ENCODE measurements at regions not wholly inside any gene's neighbourhood (a gene's known extent, or its start where the extent isn't known, plus 50 kb on each side); places are given as distances from the start of the nearest gene placed in this dataset.

DNA sequence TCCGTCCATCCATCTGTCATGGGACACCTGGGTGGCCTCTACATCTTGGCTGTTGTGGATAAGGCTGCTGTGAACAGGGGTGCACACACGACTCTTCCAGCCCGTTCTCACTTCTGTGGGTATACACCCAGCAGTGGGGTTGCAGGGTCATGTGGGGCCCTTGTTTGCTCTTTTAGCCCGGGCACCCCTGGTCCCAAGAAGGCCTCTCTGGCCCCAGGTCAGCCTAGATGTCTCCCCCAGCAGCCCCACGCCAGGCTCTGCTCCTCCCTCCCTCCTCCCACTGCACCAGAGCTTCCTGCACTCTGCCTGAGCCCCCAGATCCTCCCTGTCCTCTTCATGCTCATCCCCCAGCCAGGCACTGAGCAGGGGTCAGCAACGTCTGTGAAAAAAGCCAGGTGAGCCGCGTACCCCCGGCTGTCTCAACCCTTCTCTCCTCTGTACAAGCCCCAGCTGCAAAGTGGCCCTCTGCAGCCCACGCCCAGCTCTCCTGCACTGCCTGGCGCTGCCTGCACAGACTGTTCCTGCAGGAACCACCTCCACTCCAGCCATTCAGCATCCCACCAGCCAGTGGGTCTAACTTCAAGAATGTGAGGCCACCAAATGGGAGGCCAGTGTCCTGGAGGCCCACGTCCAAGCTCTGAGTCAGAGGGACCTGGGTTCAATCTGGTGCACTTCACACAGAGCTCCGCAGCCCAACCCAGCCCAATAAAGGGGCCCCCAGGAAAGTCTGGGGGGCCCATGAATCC is 1508.9 kb downstream of the BRD1 start:
- DNase-seq (ENCODE audit: low spot score) = no peak
- TF ChIP-seq, protein P1, sequence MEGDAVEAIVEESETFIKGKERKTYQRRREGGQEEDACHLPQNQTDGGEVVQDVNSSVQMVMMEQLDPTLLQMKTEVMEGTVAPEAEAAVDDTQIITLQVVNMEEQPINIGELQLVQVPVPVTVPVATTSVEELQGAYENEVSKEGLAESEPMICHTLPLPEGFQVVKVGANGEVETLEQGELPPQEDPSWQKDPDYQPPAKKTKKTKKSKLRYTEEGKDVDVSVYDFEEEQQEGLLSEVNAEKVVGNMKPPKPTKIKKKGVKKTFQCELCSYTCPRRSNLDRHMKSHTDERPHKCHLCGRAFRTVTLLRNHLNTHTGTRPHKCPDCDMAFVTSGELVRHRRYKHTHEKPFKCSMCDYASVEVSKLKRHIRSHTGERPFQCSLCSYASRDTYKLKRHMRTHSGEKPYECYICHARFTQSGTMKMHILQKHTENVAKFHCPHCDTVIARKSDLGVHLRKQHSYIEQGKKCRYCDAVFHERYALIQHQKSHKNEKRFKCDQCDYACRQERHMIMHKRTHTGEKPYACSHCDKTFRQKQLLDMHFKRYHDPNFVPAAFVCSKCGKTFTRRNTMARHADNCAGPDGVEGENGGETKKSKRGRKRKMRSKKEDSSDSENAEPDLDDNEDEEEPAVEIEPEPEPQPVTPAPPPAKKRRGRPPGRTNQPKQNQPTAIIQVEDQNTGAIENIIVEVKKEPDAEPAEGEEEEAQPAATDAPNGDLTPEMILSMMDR (IDR thresholded peaks at IDR 0.05; ENCODE audit: extremely low read depth, missing control alignments) = no peak

DNA sequence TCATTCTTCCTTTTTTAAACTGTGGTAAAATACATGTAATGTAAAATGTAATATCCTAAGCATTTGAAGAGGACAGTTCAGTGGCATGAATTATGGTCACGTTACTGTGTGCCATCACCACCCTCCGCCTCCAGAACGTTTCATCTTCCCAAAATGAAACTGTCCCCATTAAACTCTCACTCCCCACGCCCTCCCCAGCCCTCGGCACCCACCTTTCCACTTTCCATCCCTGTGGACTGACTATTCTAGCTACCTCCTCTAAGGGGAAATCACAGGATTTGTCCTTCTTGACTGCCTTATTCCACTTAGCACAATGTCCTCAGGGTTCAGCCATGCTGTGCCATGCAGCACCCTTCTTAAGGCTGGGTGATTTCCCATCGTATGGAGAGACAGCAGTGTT is 1509.5 kb downstream of the BRD1 start:
- TF ChIP-seq, protein P1 (IDR thresholded peaks at IDR 0.05; ENCODE audit: extremely low read depth, missing control alignments) = no peak
- no peak for DNase-seq (ENCODE audit: low spot score)

DNA sequence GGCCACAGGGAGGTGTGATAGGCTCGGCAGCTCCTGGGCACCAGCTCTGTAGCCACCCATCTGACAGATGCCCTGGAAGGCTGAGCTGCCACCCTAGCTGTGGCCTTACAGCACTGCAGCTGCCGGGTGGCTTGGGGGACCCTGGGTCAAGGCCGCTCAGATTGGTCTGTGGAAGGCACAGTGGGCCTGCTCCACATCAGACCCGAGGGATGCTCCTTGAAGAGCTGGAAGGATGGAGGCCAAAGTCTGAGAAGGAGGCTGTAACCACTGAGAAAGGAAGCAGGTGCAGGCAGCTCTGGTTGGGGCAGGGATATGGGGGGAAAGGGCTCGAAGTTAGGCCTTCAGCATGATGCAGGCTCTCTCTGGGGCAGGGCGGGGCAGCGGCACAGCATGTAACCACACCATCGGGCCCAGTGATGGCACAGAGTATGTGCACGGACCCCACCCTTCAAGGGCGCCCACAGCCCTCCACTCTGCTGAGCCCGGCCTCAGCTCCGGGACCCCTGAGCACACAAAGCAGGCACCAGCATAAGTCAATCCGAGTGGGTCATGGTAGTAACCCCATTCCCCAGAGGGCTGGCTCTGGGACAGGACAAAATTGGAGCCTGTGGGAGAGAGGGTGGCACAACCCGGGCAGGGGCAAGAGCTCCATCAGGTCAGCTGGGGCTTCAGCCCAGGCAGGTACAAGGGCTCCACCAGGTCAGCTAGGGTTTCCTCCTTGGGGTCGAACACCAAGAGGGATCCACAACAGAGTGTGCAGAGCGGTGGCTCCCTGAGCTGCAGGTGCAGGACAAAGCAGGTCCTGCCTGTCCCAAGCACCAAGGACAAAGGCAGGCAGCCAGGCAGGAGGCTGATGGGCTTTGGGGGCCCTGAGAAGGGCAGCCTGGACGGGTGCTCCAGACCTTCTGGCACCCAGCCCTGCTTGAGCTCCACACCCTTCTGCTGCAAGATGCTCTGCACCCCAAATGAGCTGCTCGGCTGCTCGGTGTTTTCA is 1511.1 kb downstream of the BRD1 start:
- TF ChIP-seq, protein P1 (IDR thresholded peaks at IDR 0.05; ENCODE audit: extremely low read depth, missing control alignments) = no peak
- DNase-seq (ENCODE audit: low spot score) = no peak

DNA sequence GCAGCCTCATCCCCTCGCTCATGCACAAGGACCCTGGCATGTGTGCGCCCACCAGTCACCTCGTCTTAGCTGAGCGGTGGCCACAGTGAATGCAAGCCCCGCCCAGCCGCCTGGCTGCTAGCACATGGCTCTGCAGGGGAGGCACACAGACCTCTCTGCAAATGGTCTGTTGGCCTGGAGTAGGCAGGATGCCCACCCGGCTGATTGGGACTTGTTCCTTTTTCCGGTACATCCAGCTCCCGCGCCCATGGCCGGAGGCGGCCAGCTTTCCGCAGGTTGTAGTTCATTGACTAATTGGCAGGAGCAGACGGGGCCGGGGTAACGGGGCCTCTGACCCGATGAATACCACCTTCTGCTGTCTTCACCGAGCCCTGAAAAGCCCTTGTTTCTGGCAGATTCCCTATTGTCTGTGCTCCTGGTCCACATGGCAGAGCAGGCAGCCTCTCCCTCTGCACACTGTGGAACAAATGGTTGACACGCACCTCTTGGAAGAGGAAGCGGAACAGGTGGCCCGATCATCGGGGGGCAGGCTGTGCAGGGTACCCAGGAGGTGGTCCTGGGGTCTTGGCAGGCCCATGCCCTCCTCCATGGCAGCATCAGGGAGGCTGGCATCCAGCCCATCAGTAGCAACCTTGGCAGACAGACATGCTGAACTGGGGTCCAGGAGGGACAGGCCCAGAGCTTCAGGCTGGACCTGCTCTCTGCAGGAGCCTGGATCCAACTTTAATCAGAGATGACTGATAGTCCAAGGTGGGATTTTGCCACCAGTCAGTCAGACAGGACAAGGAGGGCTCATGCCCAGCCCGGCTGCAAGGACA is 1512.0 kb downstream of the BRD1 start:
- no peak for DNase-seq (ENCODE audit: low spot score)
- TF ChIP-seq, protein P1 (IDR thresholded peaks at IDR 0.05; ENCODE audit: extremely low read depth, missing control alignments) = no peak

DNA sequence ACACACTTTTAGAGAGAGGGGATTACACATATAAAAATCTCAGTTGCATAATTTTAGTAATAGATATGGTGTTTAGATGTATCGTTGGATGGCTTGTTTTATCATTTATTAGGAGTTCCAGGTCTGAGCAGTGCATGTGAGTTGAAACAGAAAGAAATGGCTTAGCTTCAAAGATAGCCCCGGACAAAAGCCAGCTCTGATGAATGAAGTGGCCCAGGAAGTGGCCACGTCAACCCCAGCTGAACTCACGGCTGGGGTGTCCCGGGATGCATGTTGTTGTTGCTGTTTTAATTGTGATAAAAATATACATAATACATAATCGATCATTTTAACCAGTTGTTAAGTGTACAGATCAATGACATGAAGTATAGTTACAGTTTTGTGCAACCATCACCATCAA is 1513.6 kb downstream of the BRD1 start:
- TF ChIP-seq, protein P1 (IDR thresholded peaks at IDR 0.05; ENCODE audit: extremely low read depth, missing control alignments) = no peak
- DNase-seq (ENCODE audit: low spot score) = no peak

DNA sequence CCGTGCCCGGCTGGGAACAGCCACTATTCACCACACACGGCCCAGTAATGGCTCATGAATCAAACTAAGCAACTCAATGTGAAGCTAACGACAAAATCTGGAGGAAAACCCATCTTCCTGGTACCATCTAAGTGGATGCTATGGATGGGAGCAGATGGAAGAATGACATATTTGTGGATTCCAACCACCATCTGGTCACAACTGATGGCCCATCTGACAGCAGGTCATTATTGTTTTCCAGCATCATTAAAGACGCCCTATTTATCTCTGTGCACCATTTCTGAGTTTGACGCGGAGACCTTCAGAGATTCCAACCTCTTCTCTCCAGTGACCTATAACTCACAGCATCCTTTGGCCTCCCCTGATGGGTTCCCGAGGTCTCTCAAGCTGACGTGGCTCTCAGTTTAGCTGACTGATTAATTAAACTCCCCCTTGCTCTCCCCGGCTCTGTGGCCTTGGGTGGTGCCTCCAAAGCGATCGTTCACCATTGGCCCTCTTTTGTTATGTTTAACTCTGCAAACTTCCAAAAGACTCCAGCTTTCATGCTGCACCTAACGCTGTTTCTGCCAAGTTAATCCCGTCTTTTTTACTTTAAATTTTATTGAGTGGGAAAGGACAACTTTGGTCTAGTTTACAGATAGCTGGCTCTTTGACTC is 1514.4 kb downstream of the BRD1 start:
- TF ChIP-seq, protein P1 (IDR thresholded peaks at IDR 0.05; ENCODE audit: extremely low read depth, missing control alignments) = no peak

More for the DNA sequence above, 1514.4 kb downstream of the BRD1 start:
- DNase-seq (ENCODE audit: low spot score) = no peak

Measured in GM20000 (cell line).